NCI-H146 treated with DMSO at 0.1 percent for 48 hours (cell line): ENCODE measurements at regions not wholly inside any gene's neighbourhood (a gene's known extent, or its start where the extent isn't known, plus 50 kb on each side); places are given as distances from the start of the nearest gene placed in this dataset.

Experiments used
- DNase-seq: peaks from one replicate; lab custom pipeline; 2025; ENCODE audit not compliant: unreplicated experiment; lab: John Stamatoyannopoulos, UW

GRCh38 chr10:25113191-25114035, 61.4 kb upstream of the GPR158 start:
- DNase-seq: peak; percentile 92

- DNase-seq: no peak
Measured at GRCh38 chr10:25114036-25114411, 60.8 kb upstream of the GPR158 start.

GRCh38 chr10:25117757-25118156, 57.0 kb upstream of the GPR158 start:
- DNase-seq: no peak

- DNase-seq: no peak
Measured at GRCh38 chr10:25120188-25120587, 54.6 kb upstream of the GPR158 start.
